HG02840 (cell line): ENCODE measurements at regions not wholly inside any gene's neighbourhood (a gene's known extent, or its start where the extent isn't known, plus 50 kb on each side); places are given as distances from the start of the nearest gene placed in this dataset.
"Not testable (repeated sequence)": the region's sequence is repeated elsewhere in the genome, so short reads cannot be mapped to it uniquely, and the experiment has no call there.

Source experiments
- ATAC-seq: cut with Tn5 transposase; IDR thresholded peaks from one replicate; pipeline ENCODE4 v1.9.1; 2021; ENCODE audit warnings: mild to moderate bottlenecking, moderate library complexity, moderate number of reproducible peaks; ENCODE audit not compliant: unreplicated experiment, low FRiP score

GRCh38 chrX:106493210-106493816 is 118.5 kb upstream of the RADX start:
- ATAC-seq: not testable (repeated sequence)

- ATAC-seq: no peak
Measured at GRCh38 chrX:106499473-106499872, 112.3 kb upstream of the RADX start.

- no peak for ATAC-seq
Measured at GRCh38 chrX:106510713-106511403, 100.9 kb upstream of the RADX start.
